Calu3 (cell line): ENCODE measurements at regions not wholly inside any gene's neighbourhood (a gene's known extent, or its start where the extent isn't known, plus 50 kb on each side); places are given as distances from the start of the nearest gene placed in this dataset.

Experiments
- BruUV-seq: library from RNA; stranded (reverse); fragments of 400-500 nt; replicated peaks from 2 replicates; lab custom pipeline; 2021; lab: Mats Ljungman, UMichigan
- CTCF ChIA-PET: fragments of 300-600 bp; sonication (Branson Sonifier 250); formaldehyde crosslinking; loops from one replicate; lab custom pipeline; 2022; ENCODE audit warnings: antibody characterized with exemption; lab: Charles Lee
- DNase-seq: peaks from one replicate; pipeline ENCODE4 v3.0.0; 2022
- H3K27ac Mint-ChIP-seq: one replicate; pipeline ENCODE4 v1.8.0; 2022; ENCODE audit warnings: mixed read lengths; ENCODE audit not compliant: unreplicated experiment
- H3K27me3 Mint-ChIP-seq: one replicate; pipeline ENCODE4 v1.8.0; 2022; ENCODE audit warnings: mixed read lengths; ENCODE audit not compliant: unreplicated experiment
- H3K36me3 Mint-ChIP-seq: one replicate; pipeline ENCODE4 v1.8.0; 2022; ENCODE audit warnings: mild to moderate bottlenecking, moderate library complexity, mixed read lengths; ENCODE audit not compliant: insufficient read depth, unreplicated experiment
- H3K4me1 Mint-ChIP-seq: one replicate; pipeline ENCODE4 v1.8.0; 2022; ENCODE audit warnings: mild to moderate bottlenecking, low read depth, mixed read lengths; ENCODE audit not compliant: unreplicated experiment
- H3K4me3 Mint-ChIP-seq: one replicate; pipeline ENCODE4 v1.8.0; 2022; ENCODE audit warnings: mild to moderate bottlenecking, low read depth, moderate library complexity, mixed read lengths; ENCODE audit not compliant: unreplicated experiment
- H3K9me3 Mint-ChIP-seq: one replicate; pipeline ENCODE4 v1.8.0; 2022; ENCODE audit warnings: low read depth, mixed read lengths; ENCODE audit not compliant: unreplicated experiment
- intact Hi-C: fragments of 100-400 bp; cut with micrococcal nuclease; formaldehyde crosslinking; loops from one replicate; pipeline ENCODE4 v1.10.0; 2022; ENCODE audit not compliant: unreplicated experiment
- TF ChIP-seq, protein P1 (sequence below): fragments of 200-600 bp; IDR thresholded peaks from one replicate; pipeline ENCODE4 v1.8.0; 2022; ENCODE audit warnings: antibody characterized with exemption; ENCODE audit not compliant: unreplicated experiment

DNA sequence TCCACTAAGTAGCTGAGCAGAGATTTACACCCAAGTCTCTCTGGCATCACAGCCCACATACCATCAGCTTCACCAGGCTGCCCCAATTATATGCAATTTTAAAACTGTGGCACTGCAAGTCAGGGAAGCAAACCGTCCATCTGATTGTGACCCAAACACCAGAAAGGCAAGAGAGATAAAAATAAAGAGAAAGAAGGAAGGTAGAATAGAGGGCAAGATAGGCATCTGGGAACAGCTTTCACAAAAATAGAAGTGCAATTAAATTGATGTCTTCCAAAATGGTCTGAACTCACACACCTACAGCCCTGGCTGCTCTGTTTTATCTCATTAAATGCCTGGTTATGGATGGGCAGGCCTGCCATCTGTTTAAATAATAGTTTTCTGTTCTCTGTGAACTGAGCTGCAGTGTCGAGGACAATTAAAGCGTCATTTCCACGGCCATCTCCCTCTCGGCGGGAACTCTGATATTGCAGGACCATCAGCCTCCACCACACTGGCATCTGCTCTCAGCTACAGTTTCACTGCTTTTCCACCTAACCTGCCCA lies 509.1 kb downstream of the INHBA start:
- Mint-ChIP-seq H3K27ac (no peak overlapping the region), H3K36me3 (peaks cover 8% of the 10 kb centered on the region), H3K27me3 (no peaks in the 10 kb centered on the region), H3K4me1 (peaks cover 33% of the 10 kb centered on the region), H3K9me3 (no peaks in the 10 kb centered on the region), H3K4me3 (no peak overlapping the region)
- BruUV-seq: no TSS peak
- TF ChIP-seq, protein P1, sequence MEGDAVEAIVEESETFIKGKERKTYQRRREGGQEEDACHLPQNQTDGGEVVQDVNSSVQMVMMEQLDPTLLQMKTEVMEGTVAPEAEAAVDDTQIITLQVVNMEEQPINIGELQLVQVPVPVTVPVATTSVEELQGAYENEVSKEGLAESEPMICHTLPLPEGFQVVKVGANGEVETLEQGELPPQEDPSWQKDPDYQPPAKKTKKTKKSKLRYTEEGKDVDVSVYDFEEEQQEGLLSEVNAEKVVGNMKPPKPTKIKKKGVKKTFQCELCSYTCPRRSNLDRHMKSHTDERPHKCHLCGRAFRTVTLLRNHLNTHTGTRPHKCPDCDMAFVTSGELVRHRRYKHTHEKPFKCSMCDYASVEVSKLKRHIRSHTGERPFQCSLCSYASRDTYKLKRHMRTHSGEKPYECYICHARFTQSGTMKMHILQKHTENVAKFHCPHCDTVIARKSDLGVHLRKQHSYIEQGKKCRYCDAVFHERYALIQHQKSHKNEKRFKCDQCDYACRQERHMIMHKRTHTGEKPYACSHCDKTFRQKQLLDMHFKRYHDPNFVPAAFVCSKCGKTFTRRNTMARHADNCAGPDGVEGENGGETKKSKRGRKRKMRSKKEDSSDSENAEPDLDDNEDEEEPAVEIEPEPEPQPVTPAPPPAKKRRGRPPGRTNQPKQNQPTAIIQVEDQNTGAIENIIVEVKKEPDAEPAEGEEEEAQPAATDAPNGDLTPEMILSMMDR: no peak
- no peak for DNase-seq
- CTCF ChIA-PET: no interaction called here
- intact Hi-C loops: no loop called here

DNA sequence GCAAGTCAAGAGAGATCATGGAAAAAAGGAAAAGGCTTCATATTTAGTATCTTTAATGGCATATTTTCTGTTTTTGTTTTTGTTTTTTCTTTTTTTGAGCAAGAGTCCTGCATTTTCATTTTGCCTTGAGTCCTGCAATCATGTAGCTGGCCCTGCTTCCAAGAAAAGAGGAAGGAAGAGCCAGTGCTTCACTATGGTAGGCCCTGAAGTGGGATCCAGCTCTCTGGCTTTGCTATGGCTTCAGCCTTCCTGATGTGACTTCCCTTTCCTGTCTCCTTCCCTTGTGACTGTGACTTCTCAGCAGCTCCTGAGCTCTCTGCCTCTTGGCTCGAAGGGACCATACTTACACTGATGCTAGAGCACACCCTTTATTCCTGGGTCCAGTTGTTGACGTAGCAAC lies 512.3 kb downstream of the INHBA start:
- CTCF ChIA-PET: no interaction called here
- H3K27me3 Mint-ChIP-seq: no peaks in the 10 kb centered on the region
- intact Hi-C loops: loop anchor here (1.0 kb wide), 1 partner anchor 57 kb away; no protein-coding TSS in a partner anchor
- BruUV-seq: no TSS peak
- peaks cover 3% of the 10 kb centered on the region for H3K9me3 Mint-ChIP-seq
- no peak for DNase-seq
- H3K27ac Mint-ChIP-seq: peak overlapping the region; percentile 95
- TF ChIP-seq, protein P1: no peak
- no peak overlapping the region for H3K4me3 Mint-ChIP-seq
- H3K4me1 Mint-ChIP-seq: peaks cover 49% of the 10 kb centered on the region
- peaks cover 28% of the 10 kb centered on the region for H3K36me3 Mint-ChIP-seq

DNA sequence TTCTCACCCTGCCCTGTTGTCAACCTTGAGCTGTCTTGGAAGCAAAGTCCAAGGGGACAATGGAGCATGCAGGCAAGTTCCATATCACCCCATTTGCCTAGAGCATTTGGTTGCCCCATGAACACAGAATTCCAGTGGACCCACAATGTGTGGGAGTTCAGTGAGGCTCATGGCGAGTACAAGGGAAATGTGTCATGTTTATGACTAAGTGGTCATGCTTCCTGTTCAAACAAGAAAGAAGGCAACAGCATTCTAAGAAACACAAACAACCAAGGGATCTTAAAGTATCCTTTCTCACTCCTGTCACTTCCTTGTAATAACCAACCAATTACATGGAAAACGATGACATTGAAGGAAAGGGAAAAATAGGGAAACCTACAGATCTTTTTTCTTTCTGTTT lies 513.0 kb downstream of the INHBA start:
- BruUV-seq: no TSS peak
- peaks cover 28% of the 10 kb centered on the region for H3K36me3 Mint-ChIP-seq
- CTCF ChIA-PET: no interaction called here
- H3K9me3 Mint-ChIP-seq: peaks cover 3% of the 10 kb centered on the region
- TF ChIP-seq, protein P1: no peak
- H3K4me1 Mint-ChIP-seq: peaks cover 49% of the 10 kb centered on the region
- H3K27ac Mint-ChIP-seq: peak overlapping the region; percentile 95
- H3K27me3 Mint-ChIP-seq: no peaks in the 10 kb centered on the region
- intact Hi-C loops: loop anchor here (1.0 to 5.0 kb wide), 5 partner anchors 34 to 512 kb away; partner anchors contain the start of gene INHBA
- no peak overlapping the region for H3K4me3 Mint-ChIP-seq
- peak; percentile 54 for DNase-seq

DNA sequence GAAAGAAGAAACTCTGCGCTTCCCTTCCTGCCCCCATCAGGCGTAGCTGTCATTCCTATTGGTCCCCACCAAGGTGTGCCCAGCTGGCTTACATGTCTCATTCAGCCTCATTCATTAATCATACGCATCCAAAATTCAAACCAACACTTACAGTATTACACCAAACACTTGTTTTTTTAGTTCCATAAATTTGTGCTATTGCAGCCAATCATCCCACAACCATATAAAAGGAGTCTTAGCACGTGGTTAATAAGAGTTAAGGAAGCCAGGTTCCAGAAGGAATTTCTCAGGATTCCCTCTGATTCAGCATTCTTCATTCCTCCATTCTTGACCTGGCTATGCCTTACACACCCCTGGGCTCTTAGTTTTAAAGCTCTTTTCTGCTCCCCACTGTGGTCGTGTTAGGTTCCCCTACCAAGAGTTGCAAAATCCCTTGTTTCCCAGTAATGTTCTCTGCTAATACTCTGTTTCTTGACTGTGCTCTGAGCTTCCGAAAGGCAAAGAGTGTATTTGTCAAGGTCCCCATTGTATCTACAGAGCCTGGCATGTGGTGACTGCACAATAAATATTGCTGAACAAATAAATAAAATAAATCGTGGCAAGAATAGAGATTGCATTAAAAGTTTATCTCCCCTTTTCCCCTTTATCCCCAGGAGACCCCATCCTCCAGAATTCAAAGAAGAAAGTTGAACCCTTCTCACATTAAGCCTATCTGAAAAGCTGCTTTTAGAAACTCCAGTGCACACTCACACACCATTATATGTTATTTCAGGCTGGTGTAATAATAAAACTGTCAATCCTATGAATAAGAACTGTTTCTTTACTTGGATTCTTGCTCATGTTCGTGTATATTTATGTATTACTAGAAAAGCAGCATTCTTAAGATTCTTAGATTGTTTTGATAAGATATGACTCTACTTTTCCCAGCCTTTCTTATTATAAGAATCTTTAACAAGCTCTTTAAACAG lies 514.4 kb downstream of the INHBA start:
- intact Hi-C loops: loop anchor here (1.0 to 5.0 kb wide), 5 partner anchors 36 to 514 kb away; partner anchors contain the start of gene INHBA
- TF ChIP-seq, protein P1: no peak
- Mint-ChIP-seq H3K4me3 (peak overlapping the region; percentile 33), H3K27me3 (no peaks in the 10 kb centered on the region), H3K36me3 (peaks cover 28% of the 10 kb centered on the region), H3K4me1 (peaks cover 53% of the 10 kb centered on the region), H3K27ac (peak overlapping the region; percentile 74), H3K9me3 (peaks cover 3% of the 10 kb centered on the region)
- BruUV-seq: no TSS peak
- DNase-seq: peak; percentile 30
- CTCF ChIA-PET: interaction anchor here (0.7 to 1.5 kb wide), 7 partner anchors 13 to 517 kb away, joined by 3 to 4 read pairs (median 3); no protein-coding TSS in a partner anchor
